ENCODE measurements at regions not wholly inside any gene's neighbourhood (a gene's known extent, or its start where the extent isn't known, plus 50 kb on each side); places are given as distances from the start of the nearest gene placed in this dataset.

DNA sequence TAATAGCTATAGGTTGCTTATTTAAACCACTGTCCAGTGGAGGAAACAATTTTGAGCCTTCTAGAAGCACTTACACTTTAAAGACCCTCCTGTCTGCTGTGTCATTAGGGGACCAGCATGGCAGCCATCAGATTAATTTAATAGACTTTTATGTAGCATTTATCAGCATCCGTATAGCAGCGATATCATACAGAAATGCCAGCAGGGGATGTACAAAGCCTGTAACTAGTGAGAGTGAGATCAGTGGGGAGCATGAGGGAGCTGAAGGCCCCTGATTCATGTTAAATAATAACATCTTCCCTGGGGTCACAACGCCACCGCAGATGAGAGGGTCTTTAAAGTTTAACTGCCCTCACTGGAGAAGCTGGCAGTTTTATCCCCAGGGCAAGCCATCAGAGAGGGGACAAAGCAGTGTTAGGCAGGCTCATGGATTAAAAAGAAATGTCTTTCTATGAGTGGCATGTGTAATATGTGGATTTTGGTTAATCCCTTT, 144.7 kb downstream of the PDGFRA start:
- dilution Hi-C loops (cut with HindIII; ENCODE audit: low sequenced_read_pairs, unreplicated experiment) (no loop called here), in situ Hi-C loops (cut with MboI; ENCODE audit: low sequenced_read_pairs) (no loop called here), intact Hi-C loops (cut with micrococcal nuclease) (no loop called here)
- H3K4ac ChIP-seq (ENCODE audit: low read depth, low read length): no peak overlapping the region
- H3K4me2 ChIP-seq (ENCODE audit: low read depth, low read length): no peak overlapping the region
- H3K18ac ChIP-seq (ENCODE audit: low read depth, low read length): no peak overlapping the region
- no TSS peak for BruUV-seq (replicated peaks)
- CTCF ChIA-PET: no interaction called here
- H3K27me3 ChIP-seq (ENCODE audit: control insufficient read depth, insufficient read depth, low read length): no peaks in the 10 kb centered on the region
- no peak overlapping the region for H2BK15ac ChIP-seq (ENCODE audit: low read depth, low read length)
- H2AK9ac ChIP-seq (replicated peaks; ENCODE audit: low read depth, low read length, poor library complexity): no peak overlapping the region
- H3K14ac ChIP-seq (replicated peaks; ENCODE audit: low read depth, low read length): no peak overlapping the region
- no peak overlapping the region for H4K5ac ChIP-seq (ENCODE audit: low read depth, low read length)
- no peak overlapping the region for H3K23ac ChIP-seq (ENCODE audit: low read depth, low read length)
- ATAC-seq (ENCODE audit: low read depth): no peak
- H3K4me3 ChIP-seq (ENCODE audit: insufficient read depth, low read depth, low read length): no peak overlapping the region
- no peak overlapping the region for H2BK120ac ChIP-seq (ENCODE audit: low read depth, low read length)
- no peak overlapping the region for H4K91ac ChIP-seq (ENCODE audit: insufficient read depth, low read depth, low read length)
- H3K4me1 ChIP-seq (ENCODE audit: control insufficient read depth, insufficient read depth, low read length): peaks cover 2% of the 10 kb centered on the region
- H2AK5ac ChIP-seq (ENCODE audit: low read depth, low read length): no peak overlapping the region
- no CpG with 5 or more reads among the region's 4 CpGs for WGBS, 2 experiments (ENCODE audit: extremely low coverage in 2 of 2, insufficient read length in 1 of 2)
- peaks cover 3% of the 10 kb centered on the region; the same call in 1 of the 2 replicates for H3K9me1 ChIP-seq (ENCODE audit: insufficient read depth, low read length)
- no peak overlapping the region for H3K56ac ChIP-seq (ENCODE audit: extremely low read depth, insufficient read depth, low read length)
- H3K9me3 ChIP-seq (ENCODE audit: control insufficient read depth, insufficient read depth, low read length): no peaks in the 10 kb centered on the region; the same call in 1 of the 2 replicates
- H3K9ac ChIP-seq (ENCODE audit: low read depth, low read length): no peak overlapping the region
- H3K27ac ChIP-seq (ENCODE audit: insufficient read depth, low read length): no peak overlapping the region
- no peak overlapping the region for H2AFZ ChIP-seq (replicated peaks; ENCODE audit: low read length, poor library complexity)
- no peak overlapping the region for H4K8ac ChIP-seq (ENCODE audit: low read depth in 2 of 2, low read length in 2 of 2)
- H2BK20ac ChIP-seq (ENCODE audit: low read depth, low read length): no peak overlapping the region
- no peaks in the 10 kb centered on the region for H4K20me1 ChIP-seq (ENCODE audit: insufficient read depth, low read length)
- no peaks in the 10 kb centered on the region for H3K79me1 ChIP-seq (ENCODE audit: low read depth in 1 of 2, low read length in 2 of 2)
- H3K36me3 ChIP-seq (ENCODE audit: control insufficient read depth, insufficient read depth, low read length): no peaks in the 10 kb centered on the region
- DNase-seq: no peak
- TF ChIP-seq POLR2A (IDR thresholded peaks at IDR 0.05; ENCODE audit: low read depth, low read length) (no peak), USF2 (IDR thresholded peaks at IDR 0.05; ENCODE audit: low read depth, low read length) (no peak)
- POLR2A ChIA-PET (ENCODE audit: unreplicated experiment): no interaction called here
- H2BK5ac ChIP-seq (ENCODE audit: low read depth, low read length, poor library complexity, severe bottlenecking): no peak overlapping the region

Data from IMR-90 (cell line).